Ishikawa (cell line): ENCODE measurements at regions not wholly inside any gene's neighbourhood (a gene's known extent, or its start where the extent isn't known, plus 50 kb on each side); places are given as distances from the start of the nearest gene placed in this dataset.
A peak's percentile ranks its signal among the peaks of the same experiment; 100 is the strongest.

Experiments used
- CEBPB ChIP-seq: IDR thresholded peaks from 2 replicates; pipeline ENCODE4 v1.6.1; 2012
- CREB1 ChIP-seq: IDR thresholded peaks from 2 replicates; pipeline ENCODE4 v1.6.1; 2012; ENCODE audit warnings: low read depth
- EGR1 ChIP-seq: IDR thresholded peaks from 2 replicates; pipeline ENCODE4 v1.6.1; 2012
- EP300 ChIP-seq: IDR thresholded peaks from 2 replicates; pipeline ENCODE4 v1.6.1; 2012; ENCODE audit warnings: borderline replicate concordance
- FOXM1 ChIP-seq: IDR thresholded peaks from 2 replicates; pipeline ENCODE4 v1.6.1; 2012; ENCODE audit warnings: low read depth, borderline replicate concordance
- NFIC ChIP-seq: IDR thresholded peaks from 2 replicates; pipeline ENCODE4 v1.6.1; 2012
- RAD21 ChIP-seq: IDR thresholded peaks from 2 replicates; pipeline ENCODE4 v1.6.1; 2012; ENCODE audit warnings: low read depth
- REST ChIP-seq: IDR thresholded peaks from 2 replicates; pipeline ENCODE4 v1.6.1; 2012; ENCODE audit warnings: low read depth, mild to moderate bottlenecking
- TAF1 ChIP-seq: IDR thresholded peaks from 2 replicates; pipeline ENCODE4 v1.6.1; 2012; ENCODE audit warnings: low read depth, mild to moderate bottlenecking
- TCF12 ChIP-seq: IDR thresholded peaks from 2 replicates; pipeline ENCODE4 v1.6.1; 2012; ENCODE audit warnings: low read depth
- TEAD4 ChIP-seq: IDR thresholded peaks from 2 replicates; pipeline ENCODE4 v1.6.1; 2012
- YY1 ChIP-seq: IDR thresholded peaks from 2 replicates; pipeline ENCODE4 v1.6.1; 2012; ENCODE audit warnings: low read depth
- ZBTB7A ChIP-seq: IDR thresholded peaks from 2 replicates; pipeline ENCODE4 v1.6.1; 2012; ENCODE audit warnings: low read depth
- TF ChIP-seq, protein P1 (sequence below): IDR thresholded peaks from 2 replicates; pipeline ENCODE4 v1.6.1; 2012
- TF ChIP-seq, protein P2 (sequence below): IDR thresholded peaks from 2 replicates; pipeline ENCODE4 v1.6.1; 2012

DNA sequence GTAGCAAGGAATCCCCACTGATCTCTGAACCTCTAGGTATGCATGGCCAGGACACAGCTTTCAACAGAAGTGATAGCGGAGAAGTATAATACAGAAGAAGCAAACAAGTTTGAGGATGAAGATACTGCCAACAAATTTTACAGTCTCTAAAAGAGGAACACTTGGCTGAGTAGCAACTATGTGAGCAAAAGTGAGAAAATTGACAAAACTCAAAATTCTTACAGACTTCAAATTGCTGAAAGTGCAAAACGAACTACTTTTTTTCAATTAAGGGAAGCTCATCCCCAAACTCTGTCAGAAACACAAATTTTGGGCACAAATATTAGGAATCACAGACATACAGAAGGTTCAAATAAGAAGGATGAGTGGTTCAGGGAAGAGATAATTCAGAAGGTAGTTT is 1324.6 kb downstream of the LRFN5 start:
- TF ChIP-seq FOXM1 (no peak), TCF12 (no peak)
- TF ChIP-seq, protein P1, sequence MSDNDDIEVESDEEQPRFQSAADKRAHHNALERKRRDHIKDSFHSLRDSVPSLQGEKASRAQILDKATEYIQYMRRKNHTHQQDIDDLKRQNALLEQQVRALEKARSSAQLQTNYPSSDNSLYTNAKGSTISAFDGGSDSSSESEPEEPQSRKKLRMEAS: no peak

DNA sequence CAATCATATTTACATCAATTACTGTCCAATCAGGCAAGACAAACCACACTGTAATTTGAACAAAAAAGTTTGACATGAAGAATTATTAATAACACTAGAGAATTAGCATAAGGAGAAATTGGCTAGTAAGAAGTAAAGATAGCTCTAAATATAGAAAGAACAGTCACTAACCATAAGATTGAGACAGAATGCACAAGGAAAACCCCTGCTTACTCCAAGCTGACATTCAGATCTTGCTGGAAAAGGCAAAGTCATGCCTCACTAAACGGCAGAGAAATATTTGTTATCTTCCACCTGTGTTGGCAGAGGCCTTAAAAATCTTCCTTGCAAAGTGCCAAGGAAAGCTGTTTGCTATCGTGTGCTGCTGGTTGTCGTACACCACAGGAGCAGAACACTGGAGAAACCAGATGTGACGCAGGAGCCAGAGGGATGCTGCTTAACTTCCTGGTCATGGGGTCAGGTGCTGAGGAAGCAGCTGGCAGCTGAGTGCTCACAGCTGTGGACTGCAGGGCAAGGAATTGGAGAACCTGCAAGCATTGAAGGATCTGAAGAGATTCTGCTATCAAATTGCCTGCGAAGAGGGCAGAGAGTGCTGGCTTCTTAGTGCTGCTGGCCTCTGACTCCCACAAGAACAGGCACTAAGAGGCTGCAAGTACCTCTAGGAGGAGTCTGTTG is 1323.3 kb downstream of the LRFN5 start:
- no peak for TF ChIP-seq CREB1
- TF ChIP-seq NFIC: no peak
- no peak for TF ChIP-seq FOXM1
- TF ChIP-seq ZBTB7A: no peak
- TF ChIP-seq EP300: no peak
- TF ChIP-seq YY1: no peak
- TF ChIP-seq CEBPB: no peak
- TF ChIP-seq EGR1: no peak
- no peak for TF ChIP-seq TEAD4

DNA sequence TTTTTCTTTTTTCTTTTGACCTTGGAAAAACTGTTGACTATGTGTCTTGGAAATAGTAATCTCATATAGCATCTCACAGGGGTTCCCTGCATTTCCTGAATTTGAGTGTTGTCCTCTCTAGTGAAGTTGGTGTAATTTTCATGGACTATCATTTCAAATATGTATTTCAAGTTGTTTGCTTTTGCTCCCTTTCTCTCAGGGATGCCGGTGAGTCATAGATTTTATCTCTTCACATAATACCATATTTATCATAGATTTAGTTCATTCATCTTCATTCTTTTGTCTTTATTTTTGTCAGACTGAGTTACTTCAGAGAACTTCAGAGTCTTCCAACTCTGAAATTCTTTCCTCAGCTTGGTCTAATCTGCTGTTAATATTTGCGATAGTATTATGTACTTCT is 1320.6 kb downstream of the LRFN5 start:
- no peak for TF ChIP-seq TAF1

DNA sequence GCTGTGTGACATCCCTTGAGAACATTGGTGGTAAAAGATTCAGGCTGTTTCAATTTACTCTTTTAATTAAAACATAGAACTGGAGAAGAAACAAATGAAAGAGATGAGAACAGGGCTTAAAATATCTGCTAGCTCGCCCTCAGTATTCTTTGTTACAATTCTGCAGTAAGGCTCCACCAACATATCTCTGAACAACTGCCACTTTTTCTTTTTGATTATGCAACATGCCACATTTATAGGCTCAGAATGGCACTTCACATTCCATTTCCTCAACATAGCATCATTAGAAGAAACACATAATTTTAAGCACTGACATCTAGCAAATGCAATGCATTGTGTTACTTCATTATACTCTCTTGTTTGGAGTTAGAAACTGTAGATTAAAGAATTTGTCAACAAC is 1315.2 kb downstream of the LRFN5 start:
- no peak for TF ChIP-seq YY1
- no peak for TF ChIP-seq REST
- TF ChIP-seq, protein P1: no peak
- no peak for TF ChIP-seq ZBTB7A
- TF ChIP-seq EP300: no peak
- TF ChIP-seq RAD21: no peak
- TF ChIP-seq NFIC: no peak
- TF ChIP-seq CREB1: no peak
- no peak for TF ChIP-seq TCF12
- TF ChIP-seq TAF1: no peak
- no peak for TF ChIP-seq TEAD4
- TF ChIP-seq CEBPB: no peak
- TF ChIP-seq, protein P2, sequence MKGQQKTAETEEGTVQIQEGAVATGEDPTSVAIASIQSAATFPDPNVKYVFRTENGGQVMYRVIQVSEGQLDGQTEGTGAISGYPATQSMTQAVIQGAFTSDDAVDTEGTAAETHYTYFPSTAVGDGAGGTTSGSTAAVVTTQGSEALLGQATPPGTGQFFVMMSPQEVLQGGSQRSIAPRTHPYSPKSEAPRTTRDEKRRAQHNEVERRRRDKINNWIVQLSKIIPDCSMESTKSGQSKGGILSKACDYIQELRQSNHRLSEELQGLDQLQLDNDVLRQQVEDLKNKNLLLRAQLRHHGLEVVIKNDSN: no peak

GRCh38 chr14:42918615-42919014 is 1311.9 kb downstream of the LRFN5 start:
- TF ChIP-seq, protein P1: no peak
- TF ChIP-seq NFIC (no peak), REST (no peak), TEAD4 (no peak), EP300 (no peak), YY1 (no peak), EGR1 (no peak), TCF12 (no peak), TAF1 (no peak), CEBPB (no peak), RAD21 (no peak), FOXM1 (no peak), CREB1 (no peak), ZBTB7A (no peak)
- TF ChIP-seq, protein P2: no peak

- TF ChIP-seq YY1 (no peak), RAD21 (peak; percentile 30; the same call in 1 of the 2 replicates), CREB1 (no peak)
- TF ChIP-seq, protein P2: no peak
Measured at GRCh38 chr14:42911642-42912041, 1305.0 kb downstream of the LRFN5 start.

DNA sequence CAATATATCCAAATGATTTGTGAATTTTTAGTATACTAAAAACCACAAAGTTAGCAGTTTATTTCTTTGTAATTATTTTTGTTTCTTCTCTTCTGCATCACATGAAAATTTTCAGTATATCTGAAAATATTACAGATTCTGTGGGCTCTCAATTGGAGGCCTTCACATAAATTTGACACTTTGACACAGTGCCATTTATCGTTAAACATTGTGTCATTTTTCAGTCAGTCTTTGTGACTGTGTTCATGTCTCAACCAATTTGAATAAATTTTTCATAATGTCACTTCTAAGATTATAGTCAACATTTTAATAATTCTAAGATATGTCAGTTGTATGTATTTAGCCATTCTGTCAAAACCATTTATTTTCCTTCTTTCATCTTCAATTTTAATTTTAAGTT is 1303.0 kb downstream of the LRFN5 start:
- TF ChIP-seq NFIC: no peak
- no peak for TF ChIP-seq TCF12
- TF ChIP-seq YY1: no peak
- TF ChIP-seq CEBPB: no peak
- no peak for TF ChIP-seq TEAD4
- no peak for TF ChIP-seq RAD21
- no peak for TF ChIP-seq EP300
- TF ChIP-seq EGR1: no peak
